ENCODE measurements at regions not wholly inside any gene's neighbourhood (a gene's known extent, or its start where the extent isn't known, plus 50 kb on each side); places are given as distances from the start of the nearest gene placed in this dataset.

GRCh38 chr14:48991141-48991540, 595.0 kb downstream of the RPS29 start:
- 59 to 70% (median 69%) methylated on average over 4 of the region's 4 CpGs for WGBS, 3 donors
- ATAC-seq (no peak), DNase-seq (no peak)
- Histone ChIP-seq H3K36me3 (ENCODE audit: insufficient read depth in 1 of 2, low read depth in 1 of 2) (no peaks in the 10 kb centered on the region), H3K4me1 (no peaks in the 10 kb centered on the region), H3K27me3 (ENCODE audit: insufficient read depth in 3 of 3, low read length in 2 of 3) (no peaks in the 10 kb centered on the region), H3K27ac (no peak overlapping the region), H3K9me3 (peaks cover 5% of the 10 kb centered on the region), H3K4me3 (no peak overlapping the region)
- no peak for TF ChIP-seq CTCF (IDR thresholded peaks at IDR 0.05)
- intact Hi-C loops (cut with DNase I): no loop called here

- no peak for TF ChIP-seq CTCF (IDR thresholded peaks at IDR 0.05)
- 45 to 54% (median 51%) methylated on average over 6 of the region's 6 CpGs for WGBS, 3 donors
- ATAC-seq (no peak), DNase-seq (no peak)
- Histone ChIP-seq H3K4me1 (no peaks in the 10 kb centered on the region), H3K27me3 (ENCODE audit: insufficient read depth in 3 of 3, low read length in 2 of 3) (no peaks in the 10 kb centered on the region), H3K4me3 (no peak overlapping the region), H3K27ac (no peak overlapping the region), H3K36me3 (ENCODE audit: insufficient read depth in 1 of 2, low read depth in 1 of 2) (no peaks in the 10 kb centered on the region), H3K9me3 (no peaks in the 10 kb centered on the region)
- intact Hi-C loops (cut with DNase I): no loop called here
Observed at GRCh38 chr14:48983351-48983888, 602.8 kb downstream of the RPS29 start.

DNA sequence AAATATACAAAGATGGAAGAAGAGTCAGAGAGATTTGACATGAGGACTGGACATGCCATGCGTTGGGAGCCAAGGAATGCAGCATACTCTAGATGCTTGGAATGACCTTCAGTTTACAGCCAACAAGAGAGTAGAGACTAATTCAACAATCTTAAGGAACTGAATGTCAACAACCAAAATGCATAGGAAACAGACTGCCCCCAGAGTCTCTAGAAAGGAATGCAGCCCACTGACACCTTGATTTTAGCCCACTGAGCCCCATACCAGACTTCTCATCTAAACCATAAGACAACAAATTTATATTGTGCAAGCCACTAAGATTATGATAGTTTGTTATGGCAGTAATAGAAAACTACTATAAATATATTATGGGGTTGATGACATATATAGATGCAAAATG, 611.2 kb downstream of the RPS29 start:
- Histone ChIP-seq H3K27ac (no peak overlapping the region), H3K27me3 (ENCODE audit: insufficient read depth in 3 of 3, low read length in 2 of 3) (no peaks in the 10 kb centered on the region), H3K4me3 (no peak overlapping the region), H3K9me3 (no peaks in the 10 kb centered on the region), H3K36me3 (ENCODE audit: insufficient read depth in 1 of 2, low read depth in 1 of 2) (no peaks in the 10 kb centered on the region), H3K4me1 (no peaks in the 10 kb centered on the region)
- no peak for TF ChIP-seq CTCF (IDR thresholded peaks at IDR 0.05)
- WGBS, 3 donors: 60 to 70% (median 61%) methylated on average over 1 of the region's 1 CpG
- intact Hi-C loops (cut with DNase I): no loop called here
- DNase-seq: no peak
- no peak for ATAC-seq

DNA sequence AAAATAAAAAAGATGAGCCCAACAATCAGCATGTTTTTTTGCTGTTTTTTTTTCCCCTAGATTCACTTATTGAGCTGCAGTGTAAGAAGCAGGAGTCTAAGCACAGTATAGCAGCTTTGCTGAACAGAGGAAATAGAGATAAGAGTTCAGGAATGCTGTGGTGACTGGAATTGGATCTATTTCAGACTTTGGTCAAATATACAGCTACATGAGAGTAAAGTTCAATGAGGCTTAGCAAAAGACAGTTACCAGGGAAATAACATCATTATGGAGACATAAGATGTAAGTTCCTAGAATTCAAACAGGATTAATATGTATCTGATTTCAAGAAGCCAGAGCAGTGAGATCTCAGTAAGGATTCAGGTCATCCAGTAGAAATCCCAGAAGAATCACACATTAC, 613.0 kb downstream of the RPS29 start:
- ATAC-seq (no peak), DNase-seq (no peak)
- H3K27ac ChIP-seq: no peak overlapping the region

More for the DNA sequence above, 613.0 kb downstream of the RPS29 start:
- no peak for TF ChIP-seq CTCF (IDR thresholded peaks at IDR 0.05)
- Histone ChIP-seq H3K36me3 (ENCODE audit: insufficient read depth in 1 of 2, low read depth in 1 of 2) (no peaks in the 10 kb centered on the region), H3K4me1 (no peaks in the 10 kb centered on the region), H3K4me3 (no peak overlapping the region), H3K27me3 (ENCODE audit: insufficient read depth in 3 of 3, low read length in 2 of 3) (no peaks in the 10 kb centered on the region), H3K9me3 (no peaks in the 10 kb centered on the region)
- intact Hi-C loops (cut with DNase I): no loop called here

All from psoas muscle (tissue), 7 donors.